Neuron (in vitro differentiated cells): ENCODE measurements at regions not wholly inside any gene's neighbourhood (a gene's known extent, or its start where the extent isn't known, plus 50 kb on each side); places are given as distances from the start of the nearest gene placed in this dataset.

Source experiments
- H2AFZ ChIP-seq: one replicate; pipeline ENCODE4 v1.6.1; 2013; ENCODE audit warnings: low read depth, mild to moderate bottlenecking, inconsistent platforms, low read length, moderate library complexity
- H3K27me3 ChIP-seq: one replicate; pipeline ENCODE4 v1.6.1; 2013; ENCODE audit warnings: low read length; ENCODE audit not compliant: insufficient read depth
- H3K36me3 ChIP-seq: one replicate; pipeline ENCODE4 v1.6.1; 2013; ENCODE audit warnings: low read length; ENCODE audit not compliant: insufficient read depth
- H3K4me1 ChIP-seq: one replicate; pipeline ENCODE4 v1.6.1; 2013; ENCODE audit warnings: low read length; ENCODE audit not compliant: insufficient read depth
- H3K4me3 ChIP-seq: 2 replicates; pipeline ENCODE4 v1.5.1; 2013; ENCODE audit warnings: mild to moderate bottlenecking, low read length, moderate library complexity
- H3K9me3 ChIP-seq: one replicate; pipeline ENCODE4 v1.6.1; 2013; ENCODE audit warnings: low read length

DNA sequence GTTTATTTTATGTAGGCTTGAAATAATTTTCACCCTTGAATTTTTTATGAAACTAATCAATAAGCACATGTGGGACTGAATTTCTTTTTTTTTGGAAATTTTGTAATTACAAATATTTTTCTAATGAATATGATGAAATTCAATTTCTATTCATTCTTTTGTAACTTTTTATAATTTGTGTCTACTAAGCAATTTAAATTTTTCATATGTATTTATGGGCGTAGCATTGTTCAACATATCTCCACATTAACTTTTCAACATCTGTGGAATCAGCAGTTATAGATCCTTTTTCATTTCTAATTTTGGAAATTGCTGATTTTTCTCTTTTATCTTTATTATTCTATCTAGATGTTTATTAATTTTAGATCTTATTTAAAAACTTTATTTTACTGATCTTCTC lies 1320.3 kb downstream of the C4orf33 start:
- H3K4me1 ChIP-seq: peaks cover 11% of the 10 kb centered on the region
- H3K36me3 ChIP-seq: no peaks in the 10 kb centered on the region
- H2AFZ ChIP-seq: no peak overlapping the region
- no peaks in the 10 kb centered on the region for H3K27me3 ChIP-seq
- H3K4me3 ChIP-seq: no peak overlapping the region
- H3K9me3 ChIP-seq: no peaks in the 10 kb centered on the region

DNA sequence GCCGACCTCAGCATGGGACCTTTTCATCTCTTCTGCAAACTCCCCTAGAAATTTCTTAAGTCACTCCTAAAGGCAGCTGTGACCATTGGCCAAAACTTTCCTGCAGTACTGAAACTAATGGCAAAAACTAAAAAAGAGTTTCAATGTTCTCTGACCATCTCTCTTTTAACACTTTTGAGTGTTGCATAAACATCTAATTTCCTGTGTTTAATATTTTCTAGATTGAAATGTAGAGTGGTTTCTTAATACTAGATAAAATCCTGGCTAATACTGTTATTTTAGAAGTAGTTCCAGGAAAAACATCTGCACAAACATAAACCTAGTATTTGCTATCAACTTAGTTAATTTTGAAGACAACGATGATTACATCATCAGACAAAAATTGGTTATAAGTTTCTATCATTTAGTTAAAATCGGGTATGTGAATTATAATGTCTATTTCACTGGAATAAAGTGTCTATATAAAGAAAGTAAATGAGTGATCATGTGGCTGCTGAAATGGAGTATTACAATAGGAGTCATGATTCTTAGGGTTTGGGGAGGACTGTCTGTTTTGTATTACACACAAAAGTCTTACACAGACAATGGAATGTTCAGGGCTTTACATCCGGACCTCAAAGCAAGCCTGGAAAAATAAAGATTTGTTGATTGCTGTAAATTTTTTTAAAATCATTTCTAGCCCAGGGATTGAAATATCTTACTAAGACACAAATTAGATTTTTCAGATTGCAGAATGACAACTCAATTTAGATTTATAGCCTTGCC lies 1323.4 kb downstream of the C4orf33 start:
- no peaks in the 10 kb centered on the region for H3K36me3 ChIP-seq
- peak overlapping the region; percentile 84 for H2AFZ ChIP-seq
- H3K27me3 ChIP-seq: no peaks in the 10 kb centered on the region
- no peak overlapping the region for H3K4me3 ChIP-seq
- no peaks in the 10 kb centered on the region for H3K9me3 ChIP-seq
- peaks cover 11% of the 10 kb centered on the region for H3K4me1 ChIP-seq

DNA sequence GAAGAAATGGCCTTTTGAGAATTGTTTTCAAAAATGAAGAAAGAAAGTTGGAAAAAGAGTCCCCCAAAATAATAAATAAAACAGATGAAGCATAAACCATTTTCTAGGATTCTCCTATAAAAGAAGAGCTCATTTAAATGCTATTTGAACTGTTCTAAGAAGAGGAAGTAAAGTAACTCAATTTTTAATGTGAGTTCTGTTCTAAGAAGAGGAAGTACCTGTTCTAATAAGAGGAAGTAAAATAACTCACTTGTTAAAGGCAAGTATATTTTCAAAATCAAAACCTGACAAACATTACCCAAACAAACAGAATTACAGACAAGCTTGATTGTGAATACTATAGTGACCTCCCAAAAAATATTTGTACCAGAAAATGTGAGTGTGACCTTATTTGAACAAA lies 1326.3 kb downstream of the C4orf33 start:
- Histone ChIP-seq H2AFZ (no peak overlapping the region), H3K4me3 (no peak overlapping the region), H3K36me3 (no peaks in the 10 kb centered on the region), H3K9me3 (no peaks in the 10 kb centered on the region), H3K4me1 (peaks cover 11% of the 10 kb centered on the region), H3K27me3 (no peaks in the 10 kb centered on the region)

DNA sequence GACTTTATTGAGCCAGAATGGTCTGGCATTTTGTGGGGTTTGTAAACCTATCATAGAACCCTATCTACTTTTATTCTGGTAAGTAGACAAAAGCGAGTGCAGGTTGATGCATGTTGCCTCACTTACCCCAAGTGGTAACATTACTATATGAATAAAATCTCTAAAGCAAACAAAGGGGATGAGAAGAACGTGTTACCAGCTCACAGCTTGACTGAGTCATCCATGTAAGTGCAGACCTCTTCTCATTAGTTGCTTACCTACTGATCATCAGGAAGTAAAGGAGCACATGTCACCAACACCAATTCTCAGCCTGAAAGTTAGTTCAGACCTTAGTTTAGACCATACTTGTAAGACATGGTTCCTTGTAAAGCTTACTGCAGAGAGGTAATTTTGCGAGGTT lies 1328.3 kb downstream of the C4orf33 start:
- no peaks in the 10 kb centered on the region for H3K27me3 ChIP-seq
- H2AFZ ChIP-seq: no peak overlapping the region
- no peak overlapping the region for H3K4me3 ChIP-seq
- H3K9me3 ChIP-seq: no peaks in the 10 kb centered on the region
- H3K36me3 ChIP-seq: no peaks in the 10 kb centered on the region
- peaks cover 7% of the 10 kb centered on the region for H3K4me1 ChIP-seq

DNA sequence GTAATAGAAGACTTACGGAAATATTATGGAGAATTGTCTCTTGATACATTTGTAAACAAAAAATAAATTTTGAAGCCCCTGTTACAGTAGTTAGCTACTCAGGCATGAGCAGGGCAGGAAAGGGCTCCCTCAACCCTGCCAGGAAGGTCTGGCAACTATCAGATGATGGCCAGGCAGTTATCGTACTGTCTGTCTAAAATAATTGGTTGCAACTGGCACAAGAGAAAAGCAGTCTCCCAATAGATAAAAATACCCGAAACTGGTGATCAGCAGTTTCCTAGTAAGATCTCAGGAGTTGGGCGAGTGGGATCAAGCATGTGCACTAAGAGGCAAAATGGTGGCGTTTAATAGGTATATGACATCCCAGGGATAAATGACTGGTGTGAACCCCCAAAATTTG lies 1336.3 kb downstream of the C4orf33 start:
- Histone ChIP-seq H2AFZ (no peak overlapping the region), H3K4me3 (no peak overlapping the region), H3K4me1 (peaks cover 8% of the 10 kb centered on the region), H3K27me3 (no peaks in the 10 kb centered on the region), H3K36me3 (no peaks in the 10 kb centered on the region), H3K9me3 (no peaks in the 10 kb centered on the region)

DNA sequence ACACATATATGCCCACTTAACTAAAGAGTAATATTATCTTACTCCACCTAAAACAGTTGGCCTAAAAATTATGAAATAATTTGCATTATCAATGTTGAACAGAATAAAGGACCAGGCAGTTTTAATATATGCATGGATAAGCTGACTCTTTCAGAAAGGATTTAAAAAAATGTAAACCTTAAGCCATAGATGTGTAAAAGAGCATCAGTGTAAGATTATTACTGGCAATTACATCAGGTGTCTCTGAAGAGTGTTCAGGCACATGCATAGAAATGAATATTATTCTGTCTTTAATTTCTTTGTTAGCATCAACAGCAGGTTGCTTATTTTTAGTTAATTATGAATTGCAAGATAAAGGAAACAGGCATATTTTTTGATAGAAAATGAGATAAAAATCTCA lies 1353.8 kb downstream of the C4orf33 start:
- no peaks in the 10 kb centered on the region for H3K36me3 ChIP-seq
- no peak overlapping the region for H3K4me3 ChIP-seq
- no peaks in the 10 kb centered on the region for H3K27me3 ChIP-seq
- H3K9me3 ChIP-seq: no peaks in the 10 kb centered on the region
- no peak overlapping the region for H2AFZ ChIP-seq
- no peaks in the 10 kb centered on the region for H3K4me1 ChIP-seq

DNA sequence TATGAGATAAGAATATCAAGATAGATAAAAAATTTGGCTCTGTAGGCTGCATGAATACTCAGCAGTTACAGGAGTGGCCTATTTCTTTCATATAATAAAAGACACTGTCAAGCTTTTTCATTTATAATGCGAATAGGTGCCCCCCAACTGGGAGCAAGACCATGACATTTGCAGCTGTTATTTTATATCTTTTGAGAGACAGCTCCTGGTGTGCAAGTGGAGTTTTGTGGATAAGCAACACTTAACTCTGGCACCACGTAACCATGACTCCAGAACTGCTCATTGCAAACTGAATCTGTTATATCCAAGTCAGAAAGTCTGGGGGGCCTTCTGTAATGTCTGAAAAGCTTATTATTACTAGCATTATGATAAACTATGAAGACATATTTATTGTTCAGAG lies 1372.4 kb downstream of the C4orf33 start:
- no peak overlapping the region for H2AFZ ChIP-seq
- H3K4me1 ChIP-seq: peaks cover 19% of the 10 kb centered on the region
- H3K4me3 ChIP-seq: no peak overlapping the region
- no peaks in the 10 kb centered on the region for H3K9me3 ChIP-seq
- H3K27me3 ChIP-seq: no peaks in the 10 kb centered on the region
- H3K36me3 ChIP-seq: no peaks in the 10 kb centered on the region

DNA sequence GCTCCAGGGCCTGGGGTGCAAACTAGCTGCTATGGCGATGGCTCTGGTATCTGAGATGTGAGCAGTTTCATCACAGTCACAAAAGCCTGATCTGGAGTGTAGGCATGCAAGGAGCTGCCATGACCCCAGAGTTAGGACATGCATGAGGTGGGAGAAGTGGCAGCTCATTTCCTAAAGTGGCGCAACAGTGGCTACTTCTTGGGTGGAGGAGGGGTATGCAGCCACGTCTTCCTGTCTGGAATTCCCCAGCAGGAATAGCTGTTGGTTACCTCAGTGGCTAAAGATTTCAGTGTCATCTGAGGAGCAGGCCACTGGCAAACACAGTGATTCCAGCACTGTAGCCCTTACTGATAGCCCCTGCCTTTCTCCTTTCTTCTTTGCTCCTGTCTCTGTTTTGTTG lies 1382.5 kb downstream of the C4orf33 start:
- Histone ChIP-seq H3K36me3 (no peaks in the 10 kb centered on the region), H3K4me3 (no peak overlapping the region), H3K4me1 (peaks cover 4% of the 10 kb centered on the region), H2AFZ (no peak overlapping the region), H3K9me3 (no peaks in the 10 kb centered on the region), H3K27me3 (no peaks in the 10 kb centered on the region)

DNA sequence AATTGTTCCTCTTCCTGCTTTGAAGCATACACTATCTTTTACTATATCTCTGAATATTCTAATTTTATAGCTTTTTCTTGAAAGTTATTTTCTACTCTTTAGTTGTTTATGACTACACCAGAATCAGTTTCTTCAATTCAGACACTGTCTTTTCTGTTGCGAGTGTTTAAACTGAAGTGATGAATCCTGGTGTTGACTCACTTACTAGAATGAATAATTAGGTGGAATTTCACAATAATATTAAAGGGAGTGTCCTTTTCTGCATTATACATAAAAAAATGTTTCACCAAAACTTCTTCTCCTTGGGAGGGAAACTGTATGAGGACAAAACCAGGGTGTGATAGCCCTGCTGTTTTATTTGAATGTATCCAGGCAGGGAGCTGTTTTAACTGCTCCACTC lies 1383.1 kb downstream of the C4orf33 start:
- H3K9me3 ChIP-seq: no peaks in the 10 kb centered on the region
- peaks cover 4% of the 10 kb centered on the region for H3K4me1 ChIP-seq
- no peaks in the 10 kb centered on the region for H3K36me3 ChIP-seq
- H2AFZ ChIP-seq: no peak overlapping the region
- H3K4me3 ChIP-seq: no peak overlapping the region
- no peaks in the 10 kb centered on the region for H3K27me3 ChIP-seq

DNA sequence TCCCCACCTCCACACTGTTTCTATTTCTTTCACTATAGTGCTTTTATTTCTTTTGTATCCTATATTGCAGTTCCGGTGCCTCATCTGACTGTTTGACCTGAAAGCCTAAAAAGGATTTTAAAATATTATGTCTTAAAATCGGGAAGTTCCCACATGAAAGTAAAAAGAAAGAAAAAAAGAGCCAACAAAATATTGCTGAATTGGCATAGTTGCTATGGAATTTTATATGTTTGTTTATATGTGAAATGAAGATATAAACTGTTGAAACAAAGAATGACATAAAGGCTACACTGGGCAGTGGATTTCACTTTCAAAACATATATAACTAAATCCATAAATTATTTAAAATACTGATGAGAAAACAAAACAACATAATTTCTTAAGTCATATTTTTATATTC lies 1383.7 kb downstream of the C4orf33 start:
- peaks cover 4% of the 10 kb centered on the region for H3K4me1 ChIP-seq
- no peaks in the 10 kb centered on the region for H3K27me3 ChIP-seq
- H3K36me3 ChIP-seq: no peaks in the 10 kb centered on the region
- H2AFZ ChIP-seq: no peak overlapping the region
- H3K4me3 ChIP-seq: no peak overlapping the region
- no peaks in the 10 kb centered on the region for H3K9me3 ChIP-seq

DNA sequence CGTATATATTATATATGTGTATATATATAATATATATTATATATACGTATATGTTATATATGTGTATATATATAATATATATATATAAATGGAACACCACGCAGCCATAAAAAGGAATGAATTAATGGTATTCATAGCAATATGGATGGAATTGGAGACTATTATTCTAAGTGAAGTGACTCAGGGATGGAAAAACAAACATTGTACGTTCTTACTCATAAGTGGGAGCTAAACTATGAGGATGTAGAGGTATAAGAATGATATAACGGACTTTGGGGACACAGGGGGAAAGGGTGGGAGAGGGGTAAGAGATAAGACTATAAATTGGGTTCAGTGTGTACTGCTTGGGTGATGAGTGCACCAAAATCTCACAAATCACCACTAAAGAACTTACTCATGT lies 1388.9 kb downstream of the C4orf33 start:
- no peaks in the 10 kb centered on the region for H3K9me3 ChIP-seq
- H3K4me3 ChIP-seq: no peak overlapping the region
- no peaks in the 10 kb centered on the region for H3K4me1 ChIP-seq
- no peaks in the 10 kb centered on the region for H3K36me3 ChIP-seq
- no peak overlapping the region for H2AFZ ChIP-seq
- H3K27me3 ChIP-seq: no peaks in the 10 kb centered on the region

DNA sequence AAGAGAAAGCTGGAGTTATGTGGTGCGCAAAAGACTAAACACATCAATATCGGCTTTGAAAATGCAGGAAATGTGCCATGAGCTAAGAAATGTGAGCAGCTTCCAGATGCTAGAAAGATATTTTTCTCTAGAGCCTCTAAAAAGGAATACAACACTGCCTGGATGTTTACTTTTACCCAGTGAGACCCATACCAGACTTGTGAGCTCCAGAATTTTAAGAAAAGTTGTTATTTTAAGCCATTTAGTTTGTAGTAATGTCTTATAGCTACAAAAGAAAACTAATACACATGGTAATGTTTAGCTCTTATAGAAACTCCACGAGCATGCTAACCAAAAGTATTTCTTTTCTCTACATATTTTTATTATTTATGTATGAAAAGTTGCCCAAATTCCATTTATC lies 1389.4 kb downstream of the C4orf33 start:
- H3K27me3 ChIP-seq: no peaks in the 10 kb centered on the region
- no peaks in the 10 kb centered on the region for H3K36me3 ChIP-seq
- H2AFZ ChIP-seq: no peak overlapping the region

DNA sequence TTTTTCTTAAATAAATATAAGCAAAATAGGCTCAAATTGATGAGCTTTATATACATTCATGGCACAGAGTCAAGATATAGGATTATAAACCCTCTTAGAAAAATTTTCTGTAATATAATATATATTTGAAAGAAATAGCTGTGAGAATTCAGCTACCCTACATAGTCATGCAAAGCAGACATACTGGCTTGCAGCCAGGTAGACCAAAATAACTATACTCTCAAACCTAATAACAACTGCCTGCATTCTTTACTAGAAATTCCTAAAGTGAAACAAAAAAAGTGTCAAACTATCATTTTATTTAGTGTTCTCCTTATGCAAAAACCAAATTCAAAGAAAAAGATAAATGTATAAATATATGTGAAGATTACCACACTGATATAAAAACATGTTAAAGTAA lies 1390.2 kb downstream of the C4orf33 start:
- Histone ChIP-seq H3K4me3 (no peak overlapping the region), H3K27me3 (no peaks in the 10 kb centered on the region), H2AFZ (no peak overlapping the region), H3K4me1 (no peaks in the 10 kb centered on the region), H3K9me3 (no peaks in the 10 kb centered on the region), H3K36me3 (no peaks in the 10 kb centered on the region)

More for the DNA sequence above, 1389.4 kb downstream of the C4orf33 start:
- no peak overlapping the region for H3K4me3 ChIP-seq
- H3K9me3 ChIP-seq: no peaks in the 10 kb centered on the region
- H3K4me1 ChIP-seq: no peaks in the 10 kb centered on the region

DNA sequence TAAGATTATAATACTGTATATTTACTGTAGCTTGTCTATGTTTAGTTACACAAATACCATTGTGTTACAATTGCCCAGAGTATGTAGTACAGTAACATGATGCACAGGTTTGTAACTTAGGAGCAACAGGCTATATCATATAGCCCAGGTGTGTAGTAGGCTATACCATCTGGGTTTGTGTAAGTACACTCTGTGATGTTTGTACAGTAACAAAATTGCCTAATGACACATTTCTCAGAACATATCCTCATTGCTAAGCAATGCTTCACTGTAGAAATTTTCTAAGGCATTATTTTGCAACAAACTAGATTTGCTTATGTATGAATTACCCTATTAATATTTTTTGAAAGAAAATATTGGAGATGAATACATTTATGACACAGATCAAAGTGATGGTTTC lies 1390.9 kb downstream of the C4orf33 start:
- no peak overlapping the region for H2AFZ ChIP-seq
- no peaks in the 10 kb centered on the region for H3K4me1 ChIP-seq
- H3K36me3 ChIP-seq: no peaks in the 10 kb centered on the region
- H3K27me3 ChIP-seq: no peaks in the 10 kb centered on the region
- H3K4me3 ChIP-seq: no peak overlapping the region
- no peaks in the 10 kb centered on the region for H3K9me3 ChIP-seq
